Activated CD4-positive, alpha-beta memory T cell treated with anti-CD3 and anti-CD28 coated beads for 36 hours (primary cell): ENCODE measurements at regions not wholly inside any gene's neighbourhood (a gene's known extent, or its start where the extent isn't known, plus 50 kb on each side); places are given as distances from the start of the nearest gene placed in this dataset.

ENCODE experiments used
- CTCF ChIA-PET: fragments of 350-600 bp; sonication (Branson Sonifier 250); formaldehyde crosslinking; loops from one replicate; lab custom pipeline; 2021; ENCODE audit warnings: antibody characterized with exemption, inconsistent platforms; lab: Charles Lee
- POLR2A ChIA-PET: fragments of 350-600 bp; sonication (Branson Sonifier 250); formaldehyde crosslinking; loops from one replicate; lab custom pipeline; 2021; ENCODE audit warnings: antibody characterized with exemption; lab: Charles Lee
- DNase-seq: peaks from one replicate; pipeline ENCODE4 v3.0.0-alpha.2; 2020
- H3K27ac Mint-ChIP-seq: one replicate; pipeline ENCODE4 v1.8.0; 2021; ENCODE audit warnings: mixed read lengths
- H3K27me3 Mint-ChIP-seq: one replicate; pipeline ENCODE4 v1.8.0; 2021; ENCODE audit warnings: mixed read lengths
- H3K36me3 Mint-ChIP-seq: one replicate; pipeline ENCODE4 v1.8.0; 2021; ENCODE audit warnings: mixed read lengths
- H3K4me1 Mint-ChIP-seq: one replicate; pipeline ENCODE4 v1.8.0; 2021; ENCODE audit warnings: low read depth, mixed read lengths
- H3K4me3 Mint-ChIP-seq: one replicate; pipeline ENCODE4 v1.8.0; 2021; ENCODE audit warnings: mild to moderate bottlenecking, mixed read lengths
- H3K9me3 Mint-ChIP-seq: one replicate; pipeline ENCODE4 v1.8.0; 2021; ENCODE audit warnings: mixed read lengths
- intact Hi-C: fragments of 100-400 bp; cut with micrococcal nuclease; formaldehyde crosslinking; loops from one replicate; pipeline ENCODE4 v1.15.1; 2023

DNA sequence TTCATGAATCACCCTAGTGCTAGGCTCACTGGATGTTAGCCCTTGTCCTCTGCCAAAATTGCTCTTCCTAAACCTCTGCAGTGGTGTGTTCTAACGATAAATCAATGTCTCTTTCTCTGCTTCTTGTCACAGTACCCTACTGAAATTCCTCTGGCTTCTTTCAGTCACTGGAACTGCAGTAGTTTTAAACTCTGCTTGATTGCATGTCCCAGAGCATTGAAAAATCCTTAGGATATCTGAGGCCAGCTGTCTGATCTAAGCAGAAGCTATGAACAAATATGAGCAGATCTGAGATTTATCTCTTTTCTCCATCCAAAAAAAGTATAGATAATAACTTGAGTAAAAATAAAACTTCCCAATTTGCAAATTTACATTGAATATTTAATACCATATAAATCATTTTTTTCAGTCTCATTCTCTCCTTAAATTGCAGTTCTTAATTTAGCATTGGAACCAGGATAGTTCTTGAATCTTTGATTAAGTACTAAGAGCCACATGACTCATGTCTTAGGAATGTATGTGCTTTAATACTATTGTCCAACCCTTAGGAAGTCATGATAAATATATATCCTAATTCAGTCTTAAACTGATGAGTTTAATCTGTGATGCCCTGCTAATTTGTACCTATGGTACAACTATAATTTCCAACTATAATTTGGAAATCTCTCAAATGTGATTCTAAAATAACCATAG is 169.7 kb downstream of the PDHA2 start:
- no peaks in the 10 kb centered on the region for H3K36me3 Mint-ChIP-seq
- DNase-seq = no peak
- CTCF ChIA-PET = no interaction called here
- no peaks in the 10 kb centered on the region for H3K9me3 Mint-ChIP-seq
- no peaks in the 10 kb centered on the region for H3K4me1 Mint-ChIP-seq
- no peak overlapping the region for H3K27ac Mint-ChIP-seq
- no peak overlapping the region for H3K4me3 Mint-ChIP-seq
- POLR2A ChIA-PET = no interaction called here
- H3K27me3 Mint-ChIP-seq = no peaks in the 10 kb centered on the region
- intact Hi-C loops = no loop called here

DNA sequence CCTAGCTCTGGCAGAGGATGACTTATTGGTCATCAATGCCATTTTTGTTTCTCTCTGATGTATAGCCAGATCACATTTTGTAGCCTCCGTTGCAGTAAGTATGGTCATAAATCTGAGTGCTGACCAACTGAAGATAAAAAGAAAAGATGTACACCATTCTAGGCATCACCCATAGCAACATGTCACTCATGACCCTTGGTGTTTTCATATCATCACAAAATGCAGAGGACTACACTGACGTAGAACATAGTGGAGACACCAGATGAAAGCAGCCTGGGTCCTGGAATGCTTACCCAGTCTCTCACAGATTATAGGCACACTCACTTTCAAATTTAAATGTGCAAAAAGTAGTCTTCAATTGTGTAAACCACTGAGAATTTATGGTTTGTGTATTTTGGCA is 172.8 kb downstream of the PDHA2 start:
- Mint-ChIP-seq H3K9me3 (no peaks in the 10 kb centered on the region), H3K4me3 (no peak overlapping the region), H3K4me1 (no peaks in the 10 kb centered on the region), H3K27me3 (no peaks in the 10 kb centered on the region), H3K36me3 (no peaks in the 10 kb centered on the region), H3K27ac (no peak overlapping the region)
- CTCF ChIA-PET = no interaction called here
- intact Hi-C loops = no loop called here
- no peak for DNase-seq
- POLR2A ChIA-PET = no interaction called here

DNA sequence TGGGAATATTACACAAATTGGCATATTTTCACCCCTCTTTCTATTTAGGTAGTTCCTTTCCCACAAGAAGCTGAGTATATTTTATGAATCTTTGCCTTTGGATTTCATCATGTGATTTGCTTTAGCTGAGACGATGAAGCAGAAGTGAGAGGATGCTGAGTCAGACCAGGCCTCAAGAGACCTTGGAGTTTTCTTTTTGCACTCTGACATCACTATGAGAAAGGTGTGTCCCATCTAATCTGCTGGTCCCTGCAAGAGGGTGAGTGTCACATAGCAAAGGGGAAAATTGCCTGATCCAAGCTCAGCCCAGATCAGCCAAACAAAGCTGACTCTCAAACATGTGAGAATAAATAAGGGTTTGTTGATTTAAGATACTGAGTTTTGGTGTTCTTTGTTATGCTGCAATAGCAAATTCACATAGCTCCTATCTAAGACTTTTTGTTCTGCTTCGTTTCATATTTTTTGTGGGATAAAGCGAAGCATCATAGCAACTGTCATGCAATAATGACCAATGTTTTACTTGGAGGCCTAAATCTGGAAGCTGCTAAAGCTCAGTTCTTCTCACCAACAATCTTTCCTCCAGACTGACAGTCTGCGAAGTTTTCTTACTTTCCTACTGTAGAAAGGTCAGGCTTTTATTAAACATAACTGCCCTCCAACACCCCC is 176.9 kb downstream of the PDHA2 start:
- POLR2A ChIA-PET = no interaction called here
- H3K27me3 Mint-ChIP-seq = no peaks in the 10 kb centered on the region

DNA sequence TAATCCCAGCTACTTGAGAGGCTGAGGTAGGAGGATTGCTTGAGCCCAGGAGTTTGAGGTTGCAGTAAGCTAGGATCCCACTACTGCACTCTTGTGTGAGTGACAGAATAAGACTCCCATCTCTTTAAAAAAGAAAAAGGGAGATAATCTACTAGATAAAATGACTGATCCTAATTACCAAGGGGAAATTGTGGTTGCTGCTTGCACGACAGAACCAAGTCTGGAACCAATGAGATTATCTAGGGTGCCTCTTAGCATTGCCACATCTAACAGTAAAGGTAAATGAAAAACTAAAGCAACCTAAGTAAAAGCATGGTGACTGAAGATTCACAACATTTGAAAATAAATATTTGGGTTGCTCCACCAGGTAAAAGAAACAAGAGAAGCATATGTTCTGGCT is 185.1 kb downstream of the PDHA2 start:
- ChIA-PET POLR2A (no interaction called here), CTCF (no interaction called here)
- no peak overlapping the region for H3K4me3 Mint-ChIP-seq
- no peaks in the 10 kb centered on the region for H3K4me1 Mint-ChIP-seq
- intact Hi-C loops = no loop called here
- H3K27ac Mint-ChIP-seq = no peak overlapping the region
- no peaks in the 10 kb centered on the region for H3K36me3 Mint-ChIP-seq
- no peak for DNase-seq
- no peaks in the 10 kb centered on the region for H3K9me3 Mint-ChIP-seq
- no peaks in the 10 kb centered on the region for H3K27me3 Mint-ChIP-seq

More for the DNA sequence above, 176.9 kb downstream of the PDHA2 start:
- H3K36me3 Mint-ChIP-seq = no peaks in the 10 kb centered on the region
- intact Hi-C loops = no loop called here
- CTCF ChIA-PET = no interaction called here
- DNase-seq = no peak
- no peaks in the 10 kb centered on the region for H3K9me3 Mint-ChIP-seq
- no peaks in the 10 kb centered on the region for H3K4me1 Mint-ChIP-seq
- no peak overlapping the region for H3K27ac Mint-ChIP-seq
- H3K4me3 Mint-ChIP-seq = no peak overlapping the region

DNA sequence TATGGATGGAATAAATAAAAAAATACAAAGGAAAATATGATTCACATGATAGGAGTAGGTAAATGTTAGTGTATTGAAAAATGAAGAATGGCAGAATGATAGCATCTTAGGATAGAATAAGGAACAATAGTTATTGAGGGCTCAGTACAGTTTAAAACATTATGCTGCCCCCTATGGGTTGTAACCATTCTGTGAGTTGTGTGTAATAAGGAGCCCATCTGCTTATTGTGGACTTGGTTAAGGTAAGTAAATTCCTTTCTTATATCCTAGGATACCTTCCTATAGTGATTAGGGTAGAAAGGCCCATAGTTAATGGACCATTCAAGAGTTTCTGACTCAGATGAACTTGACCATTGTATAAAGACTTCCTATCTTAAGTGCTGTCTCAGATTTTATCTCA is 195.8 kb downstream of the PDHA2 start:
- Mint-ChIP-seq H3K36me3 (no peaks in the 10 kb centered on the region), H3K9me3 (no peaks in the 10 kb centered on the region), H3K4me3 (no peak overlapping the region), H3K27ac (no peak overlapping the region), H3K27me3 (no peaks in the 10 kb centered on the region), H3K4me1 (no peaks in the 10 kb centered on the region)
- intact Hi-C loops = loop anchor here (5.0 kb wide), 1 partner anchor 868 kb away; no protein-coding TSS in a partner anchor
- CTCF ChIA-PET = interaction anchor here (0.7 kb wide), 1 partner anchor 91 kb away, joined by 3 read pairs; no protein-coding TSS in a partner anchor
- POLR2A ChIA-PET = no interaction called here
- no peak for DNase-seq

DNA sequence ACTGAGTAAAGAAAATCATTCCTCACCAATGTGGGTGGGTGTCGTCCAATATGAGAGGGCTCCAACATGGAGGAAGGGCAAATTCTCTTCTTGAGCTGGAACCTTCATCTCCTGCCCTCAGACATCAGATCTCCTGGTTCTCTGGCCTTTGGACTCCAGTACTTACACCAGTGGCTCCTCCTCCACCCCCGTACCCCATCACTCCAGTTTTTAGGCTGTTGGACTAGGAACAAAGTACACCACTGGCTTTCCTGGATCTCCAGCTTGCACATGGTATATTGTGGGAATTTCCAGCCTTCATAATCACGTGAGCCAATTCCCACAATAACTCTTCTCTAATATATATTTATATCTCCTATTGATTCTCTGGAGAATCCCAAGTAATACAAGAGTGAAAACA is 196.9 kb downstream of the PDHA2 start:
- intact Hi-C loops = loop anchor here (5.0 kb wide), 1 partner anchor 869 kb away; no protein-coding TSS in a partner anchor
- no peak overlapping the region for H3K27ac Mint-ChIP-seq
- H3K36me3 Mint-ChIP-seq = no peaks in the 10 kb centered on the region
- H3K4me3 Mint-ChIP-seq = no peak overlapping the region
- no peaks in the 10 kb centered on the region for H3K27me3 Mint-ChIP-seq
- no peak for DNase-seq
- CTCF ChIA-PET = no interaction called here
- POLR2A ChIA-PET = no interaction called here
- no peaks in the 10 kb centered on the region for H3K9me3 Mint-ChIP-seq
- H3K4me1 Mint-ChIP-seq = no peaks in the 10 kb centered on the region

DNA sequence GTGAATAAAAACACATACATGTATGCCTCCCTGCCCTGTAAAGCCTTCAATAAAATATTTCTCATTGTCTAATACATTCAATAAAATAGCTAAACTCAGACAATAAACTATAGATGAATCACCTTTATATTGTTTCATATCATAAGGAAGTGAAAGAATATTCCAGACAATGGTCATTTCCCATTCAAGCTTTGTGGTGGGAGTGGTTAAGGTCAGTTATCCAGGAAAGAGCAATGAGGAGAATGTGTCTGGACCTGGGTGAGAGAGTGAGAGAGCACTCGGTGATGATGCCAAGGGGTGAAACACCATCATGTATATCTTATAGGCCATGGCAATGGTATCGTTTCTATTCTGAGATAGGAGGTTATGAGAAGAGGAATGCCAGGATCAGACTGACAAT is 197.8 kb downstream of the PDHA2 start:
- ChIA-PET CTCF (no interaction called here), POLR2A (no interaction called here)
- DNase-seq = no peak
- H3K36me3 Mint-ChIP-seq = no peaks in the 10 kb centered on the region
- H3K4me1 Mint-ChIP-seq = no peaks in the 10 kb centered on the region
- H3K27ac Mint-ChIP-seq = no peak overlapping the region
- no peaks in the 10 kb centered on the region for H3K27me3 Mint-ChIP-seq
- intact Hi-C loops = loop anchor here (5.0 kb wide), 1 partner anchor 870 kb away; no protein-coding TSS in a partner anchor
- H3K9me3 Mint-ChIP-seq = no peaks in the 10 kb centered on the region
- H3K4me3 Mint-ChIP-seq = no peak overlapping the region

DNA sequence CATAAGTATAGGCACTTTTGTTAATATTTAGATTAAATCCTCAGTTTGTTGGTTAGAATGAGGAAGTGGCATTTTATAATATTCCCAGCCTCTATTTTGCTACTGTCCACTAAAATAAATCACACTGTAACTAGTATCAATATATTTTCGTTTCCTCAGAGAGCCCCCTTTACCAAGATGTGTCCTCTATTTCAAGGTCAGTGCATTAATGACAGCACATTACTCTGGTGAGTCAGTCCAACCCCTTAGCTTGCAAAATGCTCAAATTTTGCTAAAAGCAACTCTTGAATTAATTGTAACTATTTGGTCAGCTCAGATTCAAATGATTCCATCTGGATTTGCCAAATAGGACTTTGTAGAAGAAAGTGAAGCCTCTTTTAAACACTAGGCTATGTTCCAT is 199.3 kb downstream of the PDHA2 start:
- Mint-ChIP-seq H3K4me1 (no peaks in the 10 kb centered on the region), H3K4me3 (no peak overlapping the region), H3K36me3 (no peaks in the 10 kb centered on the region), H3K27me3 (no peaks in the 10 kb centered on the region), H3K9me3 (no peaks in the 10 kb centered on the region), H3K27ac (no peak overlapping the region)
- ChIA-PET POLR2A (no interaction called here), CTCF (no interaction called here)
- intact Hi-C loops = loop anchor here (5.0 kb wide), 1 partner anchor 872 kb away; no protein-coding TSS in a partner anchor
- DNase-seq = no peak

DNA sequence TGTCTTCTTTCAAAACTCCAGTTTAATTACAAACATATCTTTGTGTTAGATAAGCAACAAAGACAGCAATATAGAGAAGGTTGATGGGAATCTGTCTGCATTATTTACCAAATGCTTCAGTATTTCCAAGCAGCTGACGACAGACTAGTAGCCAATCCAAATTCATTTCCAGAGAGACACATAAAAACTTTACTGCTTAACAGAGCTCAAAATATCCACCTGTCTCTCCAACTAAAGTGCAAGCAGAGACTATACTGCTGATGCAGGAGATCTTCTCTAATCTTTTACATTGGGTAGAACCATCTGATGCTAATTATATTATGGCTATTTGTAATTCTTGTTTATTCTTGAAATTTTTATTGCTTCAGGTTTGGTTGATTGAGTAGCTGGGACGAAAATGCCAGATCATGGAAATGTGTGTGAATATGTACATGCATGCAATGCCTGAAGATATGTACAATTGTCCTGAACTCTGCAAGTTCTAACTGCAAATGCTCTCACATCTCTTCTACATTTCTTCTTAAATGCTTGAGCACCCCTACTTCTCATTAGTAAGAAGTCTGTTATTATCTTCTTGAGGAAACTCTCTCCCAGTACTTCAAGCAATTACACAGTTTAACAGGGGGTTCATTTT is 200.0 kb downstream of the PDHA2 start:
- intact Hi-C loops = loop anchor here (5.0 kb wide), 1 partner anchor 873 kb away; no protein-coding TSS in a partner anchor
- no peaks in the 10 kb centered on the region for H3K4me1 Mint-ChIP-seq

DNA sequence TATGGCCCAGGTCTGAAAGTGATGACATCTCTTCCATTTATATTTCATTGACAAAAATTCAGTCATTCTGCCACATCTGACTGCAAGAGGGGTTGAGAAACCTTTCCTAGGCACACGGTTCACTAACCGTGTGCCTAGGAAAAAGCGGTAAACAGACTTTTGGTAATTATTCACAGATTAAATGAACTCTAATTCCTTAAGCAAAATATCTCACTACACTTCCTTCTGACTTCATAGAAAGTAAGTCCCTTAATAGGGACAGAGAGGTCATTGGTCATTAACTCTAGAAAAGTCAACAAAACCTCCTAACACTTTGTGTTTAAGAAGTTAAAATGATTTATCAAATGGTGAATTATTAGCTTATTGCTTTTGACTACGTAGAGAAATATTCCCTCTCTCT is 205.1 kb downstream of the PDHA2 start:
- no peaks in the 10 kb centered on the region for H3K36me3 Mint-ChIP-seq
- no peaks in the 10 kb centered on the region for H3K27me3 Mint-ChIP-seq
- no peaks in the 10 kb centered on the region for H3K4me1 Mint-ChIP-seq
- no peak for DNase-seq
- POLR2A ChIA-PET = no interaction called here
- no peak overlapping the region for H3K4me3 Mint-ChIP-seq
- intact Hi-C loops = no loop called here
- H3K9me3 Mint-ChIP-seq = no peaks in the 10 kb centered on the region
- CTCF ChIA-PET = no interaction called here
- no peak overlapping the region for H3K27ac Mint-ChIP-seq

More for the DNA sequence above, 200.0 kb downstream of the PDHA2 start:
- H3K27me3 Mint-ChIP-seq = no peaks in the 10 kb centered on the region
- POLR2A ChIA-PET = no interaction called here
- CTCF ChIA-PET = no interaction called here
- H3K36me3 Mint-ChIP-seq = no peaks in the 10 kb centered on the region
- H3K4me3 Mint-ChIP-seq = no peak overlapping the region
- H3K27ac Mint-ChIP-seq = no peak overlapping the region
- DNase-seq = no peak
- no peaks in the 10 kb centered on the region for H3K9me3 Mint-ChIP-seq

DNA sequence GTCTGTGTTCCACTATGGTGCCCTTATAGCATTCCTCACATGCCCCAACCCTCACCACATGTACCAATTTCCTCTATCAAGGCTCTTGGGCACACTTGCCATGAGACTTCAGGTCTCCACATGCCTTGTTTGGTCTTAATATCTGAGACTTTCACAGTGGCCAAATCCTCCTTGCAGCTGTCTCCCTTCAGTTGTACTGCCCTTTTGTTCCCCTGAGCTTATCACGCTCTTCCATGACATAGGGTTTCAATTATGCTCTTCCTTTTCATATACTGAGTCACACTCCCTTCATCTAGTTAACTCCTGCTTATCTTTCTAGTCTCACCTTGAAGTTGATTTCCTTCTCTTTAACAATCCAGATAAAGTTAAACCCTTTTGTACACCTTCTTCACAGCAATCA is 212.9 kb downstream of the PDHA2 start:
- no peaks in the 10 kb centered on the region for H3K9me3 Mint-ChIP-seq
- CTCF ChIA-PET = no interaction called here
- H3K27ac Mint-ChIP-seq = no peak overlapping the region
- H3K36me3 Mint-ChIP-seq = no peaks in the 10 kb centered on the region
- no peak for DNase-seq
- H3K27me3 Mint-ChIP-seq = no peaks in the 10 kb centered on the region
- H3K4me1 Mint-ChIP-seq = no peaks in the 10 kb centered on the region
- POLR2A ChIA-PET = no interaction called here
- no peak overlapping the region for H3K4me3 Mint-ChIP-seq
- intact Hi-C loops = no loop called here

DNA sequence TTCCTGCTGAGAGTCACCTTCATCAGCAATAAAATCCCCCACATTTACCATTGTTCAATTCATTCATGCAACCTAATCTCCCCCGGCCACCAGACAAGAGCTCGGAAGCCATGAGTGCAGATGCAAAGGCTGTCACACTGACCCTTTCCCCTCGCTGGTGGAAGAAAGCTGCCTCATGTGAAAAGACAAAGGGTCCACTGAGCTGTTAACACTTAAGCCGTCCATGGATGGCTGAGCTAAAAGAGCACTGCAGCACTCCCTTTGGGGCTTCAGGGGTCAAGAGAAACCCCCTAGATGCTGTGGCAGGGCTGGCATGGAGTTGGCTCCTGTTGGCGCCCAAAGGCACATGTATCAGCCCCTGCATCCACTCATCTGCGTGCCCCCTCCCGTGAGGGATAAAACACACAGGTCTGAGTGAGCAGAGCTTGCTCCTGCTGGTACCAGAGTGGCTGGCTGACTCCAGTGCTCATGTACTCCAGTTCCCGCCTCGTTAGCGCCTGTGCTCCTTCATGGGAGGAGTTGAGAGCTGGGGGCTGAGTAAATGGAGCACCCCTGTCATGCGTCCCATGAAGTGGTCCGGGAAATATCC is 216.5 kb downstream of the PDHA2 start:
- no peaks in the 10 kb centered on the region for H3K9me3 Mint-ChIP-seq
- CTCF ChIA-PET = no interaction called here
- intact Hi-C loops = no loop called here
- DNase-seq = no peak
- H3K4me3 Mint-ChIP-seq = no peak overlapping the region
- H3K36me3 Mint-ChIP-seq = no peaks in the 10 kb centered on the region
- H3K27me3 Mint-ChIP-seq = no peaks in the 10 kb centered on the region
- POLR2A ChIA-PET = no interaction called here
- H3K4me1 Mint-ChIP-seq = no peaks in the 10 kb centered on the region
- H3K27ac Mint-ChIP-seq = no peak overlapping the region
